ENCODE measurements at regions not wholly inside any gene's neighbourhood (a gene's known extent, or its start where the extent isn't known, plus 50 kb on each side); places are given as distances from the start of the nearest gene placed in this dataset.

GRCh38 chr18:73670524-73670923 lies 477.1 kb downstream of the FBXO15 start:
- H3K27ac ChIP-seq (ENCODE audit: low read depth, low read length, poor library complexity, severe bottlenecking), result no peak overlapping the region
- TF ChIP-seq CTCF (conservative IDR thresholded peaks at IDR 0.05; ENCODE audit: low read depth, low read length) (no peak), EZH2 (IDR thresholded peaks at IDR 0.05; ENCODE audit: borderline replicate concordance, low read depth, low read length, poor library complexity, severe bottlenecking) (no peak)
- POLR2A ChIA-PET (ENCODE audit: low non-redundant PET), result no interaction called here
- no TSS peak for BruUV-seq (replicated peaks)
- H3K9me3 ChIP-seq (ENCODE audit: low read depth, low read length, poor library complexity, severe bottlenecking), result no peaks in the 10 kb centered on the region
- intact Hi-C loops (cut with micrococcal nuclease; ENCODE audit: unreplicated experiment), result no loop called here
- no peaks in the 10 kb centered on the region for H3K36me3 ChIP-seq (ENCODE audit: insufficient read depth, low read length, poor library complexity, severe bottlenecking)
- CTCF ChIA-PET, result no interaction called here
- no peaks in the 10 kb centered on the region for H3K4me1 ChIP-seq (ENCODE audit: insufficient read depth, low read length, poor library complexity, severe bottlenecking)
- H3K27me3 ChIP-seq (replicated peaks; ENCODE audit: insufficient read depth, low read depth, low read length, poor library complexity), result no peaks in the 10 kb centered on the region
- no peak for DNase-seq (ENCODE audit: low spot score)
- no peak overlapping the region for H3K4me3 ChIP-seq (ENCODE audit: low read depth, low read length, poor library complexity, severe bottlenecking)

GRCh38 chr18:73670039-73670438 lies 477.6 kb downstream of the FBXO15 start:
- CTCF ChIA-PET, result no interaction called here
- Histone ChIP-seq H3K9me3 (ENCODE audit: low read depth, low read length, poor library complexity, severe bottlenecking) (no peaks in the 10 kb centered on the region), H3K4me1 (ENCODE audit: insufficient read depth, low read length, poor library complexity, severe bottlenecking) (no peaks in the 10 kb centered on the region), H3K36me3 (ENCODE audit: insufficient read depth, low read length, poor library complexity, severe bottlenecking) (no peaks in the 10 kb centered on the region), H3K27me3 (replicated peaks; ENCODE audit: insufficient read depth, low read depth, low read length, poor library complexity) (no peaks in the 10 kb centered on the region), H3K4me3 (ENCODE audit: low read depth, low read length, poor library complexity, severe bottlenecking) (no peak overlapping the region), H3K27ac (ENCODE audit: low read depth, low read length, poor library complexity, severe bottlenecking) (no peak overlapping the region)
- intact Hi-C loops (cut with micrococcal nuclease; ENCODE audit: unreplicated experiment), result no loop called here
- no peak for DNase-seq (ENCODE audit: low spot score)
- no TSS peak for BruUV-seq (replicated peaks)
- TF ChIP-seq EZH2 (IDR thresholded peaks at IDR 0.05; ENCODE audit: borderline replicate concordance, low read depth, low read length, poor library complexity, severe bottlenecking), result no peak
- no peak for TF ChIP-seq CTCF (conservative IDR thresholded peaks at IDR 0.05; ENCODE audit: low read depth, low read length)
- POLR2A ChIA-PET (ENCODE audit: low non-redundant PET), result no interaction called here

GRCh38 chr18:73669297-73669696 lies 478.3 kb downstream of the FBXO15 start:
- no peak for DNase-seq (ENCODE audit: low spot score)
- no peaks in the 10 kb centered on the region for H3K9me3 ChIP-seq (ENCODE audit: low read depth, low read length, poor library complexity, severe bottlenecking)
- no peaks in the 10 kb centered on the region for H3K36me3 ChIP-seq (ENCODE audit: insufficient read depth, low read length, poor library complexity, severe bottlenecking)
- H3K27ac ChIP-seq (ENCODE audit: low read depth, low read length, poor library complexity, severe bottlenecking), result no peak overlapping the region
- H3K4me1 ChIP-seq (ENCODE audit: insufficient read depth, low read length, poor library complexity, severe bottlenecking), result no peaks in the 10 kb centered on the region
- TF ChIP-seq EZH2 (IDR thresholded peaks at IDR 0.05; ENCODE audit: borderline replicate concordance, low read depth, low read length, poor library complexity, severe bottlenecking) (no peak), CTCF (conservative IDR thresholded peaks at IDR 0.05; ENCODE audit: low read depth, low read length) (no peak)
- intact Hi-C loops (cut with micrococcal nuclease; ENCODE audit: unreplicated experiment), result no loop called here
- CTCF ChIA-PET, result no interaction called here
- POLR2A ChIA-PET (ENCODE audit: low non-redundant PET), result interaction anchor here (0.6 kb wide), 1 partner anchor 34 kb away, joined by 3 read pairs; no protein-coding TSS in a partner anchor
- H3K4me3 ChIP-seq (ENCODE audit: low read depth, low read length, poor library complexity, severe bottlenecking), result no peak overlapping the region
- no peaks in the 10 kb centered on the region for H3K27me3 ChIP-seq (replicated peaks; ENCODE audit: insufficient read depth, low read depth, low read length, poor library complexity)
- no TSS peak for BruUV-seq (replicated peaks)

Data from A673 (cell line).